ENCODE measurements at regions not wholly inside any gene's neighbourhood (a gene's known extent, or its start where the extent isn't known, plus 50 kb on each side); places are given as distances from the start of the nearest gene placed in this dataset.

DNA sequence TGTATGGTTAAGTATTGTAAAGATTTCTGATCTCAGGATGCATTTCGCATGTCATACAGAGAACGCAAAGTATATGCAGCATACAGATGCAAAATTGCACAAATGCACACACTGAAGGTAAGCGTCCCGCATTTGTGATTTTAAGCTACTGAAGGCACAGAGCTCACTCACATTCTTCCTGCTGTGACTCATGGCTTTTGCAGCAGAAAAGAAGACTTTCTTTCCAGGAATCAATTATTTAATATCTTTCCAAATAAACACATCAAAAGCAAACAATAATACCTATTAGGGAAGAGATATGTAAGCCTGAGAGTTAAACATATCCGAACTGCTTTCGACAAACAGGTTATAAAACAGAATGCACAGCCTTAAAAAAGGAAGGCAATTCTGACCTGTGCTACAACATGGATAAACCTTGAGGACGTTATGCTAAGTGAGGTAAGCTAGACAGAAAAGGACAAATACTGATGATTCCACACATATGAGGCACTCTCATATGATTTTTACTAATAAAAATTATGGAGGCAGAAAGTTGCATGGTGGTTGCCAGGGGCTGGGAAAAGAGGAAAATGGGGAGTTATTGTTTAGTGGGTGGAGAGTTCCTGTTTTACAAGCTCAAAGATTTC lies 109.0 kb downstream of the TFAP2A start:
- no peak for DNase-seq (ENCODE audit: low read depth in 2 of 2)

DNA sequence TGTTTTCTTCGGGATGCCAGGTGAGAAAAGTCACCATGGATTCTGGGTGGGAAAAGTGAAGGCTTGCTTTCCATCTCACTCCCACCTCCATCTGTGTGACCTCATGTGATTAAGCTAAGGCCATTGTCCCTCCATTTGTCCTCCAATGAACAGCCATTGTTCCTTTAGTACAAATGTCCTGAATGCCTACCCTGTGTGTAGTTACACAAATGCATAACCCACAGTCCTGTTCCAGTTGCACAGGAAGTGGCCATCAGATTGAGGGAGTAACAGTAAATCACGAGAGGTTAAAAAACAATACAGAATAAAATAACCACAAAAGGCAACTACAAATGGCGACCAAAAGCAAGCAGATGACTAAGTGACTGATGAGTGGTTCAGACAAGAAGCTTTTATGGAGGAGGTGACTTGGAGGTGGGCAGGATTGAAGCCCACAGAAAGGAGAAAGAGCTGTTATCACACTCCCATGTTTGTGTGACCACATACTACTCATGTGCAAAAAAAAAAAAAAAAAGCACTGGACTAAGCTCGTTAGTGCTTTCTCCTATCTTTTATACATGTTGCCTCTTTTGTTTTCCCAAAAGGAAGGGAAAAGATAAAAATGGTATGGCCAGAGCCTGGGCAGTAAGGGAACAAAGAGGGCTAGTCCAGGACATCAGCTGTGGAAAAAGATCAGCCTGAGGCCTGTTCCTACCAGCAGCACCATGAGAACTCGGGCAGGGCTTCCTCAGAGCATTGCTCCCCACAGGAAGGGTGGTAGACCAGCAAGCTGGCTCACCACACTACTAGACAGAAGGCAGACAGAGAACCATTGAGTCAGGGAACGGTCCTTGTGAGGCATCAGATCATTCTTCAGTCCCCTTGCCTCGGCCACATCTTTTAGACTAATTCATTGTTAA lies 111.0 kb downstream of the TFAP2A start:
- DNase-seq (ENCODE audit: low read depth in 2 of 2), result no peak

DNA sequence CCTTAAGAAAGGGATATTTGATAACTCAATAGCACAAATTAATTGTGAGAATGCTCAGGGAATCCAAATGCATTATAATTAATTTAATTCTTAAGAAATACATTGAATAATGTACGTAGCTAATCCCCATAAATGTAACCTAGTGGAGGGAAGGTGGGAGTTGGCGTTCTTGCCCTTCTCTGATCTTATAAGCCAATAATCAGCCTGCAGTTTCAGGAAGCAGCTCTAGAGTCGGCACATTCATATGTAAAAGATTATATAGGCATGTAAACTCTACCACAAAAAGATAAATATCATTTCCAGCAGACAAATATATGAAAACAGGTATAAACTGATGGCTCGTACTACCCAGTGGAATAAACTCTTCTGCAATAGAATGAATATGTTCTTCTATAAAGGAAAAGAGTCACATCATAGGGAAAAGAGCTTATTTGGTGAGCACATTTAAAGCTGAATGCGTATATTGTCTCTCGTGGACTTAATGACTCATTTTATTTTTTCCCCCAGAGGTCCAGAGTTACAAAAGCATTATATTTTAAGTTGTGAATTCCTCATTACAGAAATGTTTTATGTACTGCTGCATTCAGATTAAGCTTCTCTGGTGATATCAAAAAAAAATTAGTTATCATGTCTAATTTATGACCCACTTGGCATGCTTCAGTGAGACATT lies 112.2 kb downstream of the TFAP2A start:
- no peak for DNase-seq (ENCODE audit: low read depth in 2 of 2)

DNA sequence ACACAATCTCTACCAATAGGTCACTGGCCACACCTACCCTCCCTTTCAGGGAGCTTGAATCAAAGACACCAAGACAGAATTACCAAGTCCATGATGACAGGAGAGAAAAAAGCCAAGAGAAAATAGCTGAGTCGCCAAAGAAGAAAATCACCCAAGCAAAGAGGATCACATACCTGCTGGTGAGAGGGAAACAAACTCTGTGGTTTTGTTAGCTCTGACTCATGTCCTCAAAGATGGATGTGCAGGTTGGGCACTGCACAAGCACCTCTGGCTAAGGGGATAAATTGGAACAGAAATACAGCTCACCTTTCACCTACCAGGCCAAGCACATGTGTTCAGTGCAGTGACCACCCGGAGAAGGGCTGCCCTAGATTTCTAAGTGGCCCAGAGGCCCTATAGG lies 114.8 kb downstream of the TFAP2A start:
- no peak for DNase-seq (ENCODE audit: low read depth in 2 of 2)

- DNase-seq (ENCODE audit: low read depth in 2 of 2), result no peak
Measured at GRCh38 chr6:10297832-10298231, 117.0 kb downstream of the TFAP2A start.

GRCh38 chr6:10278746-10279145 lies 136.1 kb downstream of the TFAP2A start:
- no peak for DNase-seq (ENCODE audit: low read depth in 2 of 2)

DNA sequence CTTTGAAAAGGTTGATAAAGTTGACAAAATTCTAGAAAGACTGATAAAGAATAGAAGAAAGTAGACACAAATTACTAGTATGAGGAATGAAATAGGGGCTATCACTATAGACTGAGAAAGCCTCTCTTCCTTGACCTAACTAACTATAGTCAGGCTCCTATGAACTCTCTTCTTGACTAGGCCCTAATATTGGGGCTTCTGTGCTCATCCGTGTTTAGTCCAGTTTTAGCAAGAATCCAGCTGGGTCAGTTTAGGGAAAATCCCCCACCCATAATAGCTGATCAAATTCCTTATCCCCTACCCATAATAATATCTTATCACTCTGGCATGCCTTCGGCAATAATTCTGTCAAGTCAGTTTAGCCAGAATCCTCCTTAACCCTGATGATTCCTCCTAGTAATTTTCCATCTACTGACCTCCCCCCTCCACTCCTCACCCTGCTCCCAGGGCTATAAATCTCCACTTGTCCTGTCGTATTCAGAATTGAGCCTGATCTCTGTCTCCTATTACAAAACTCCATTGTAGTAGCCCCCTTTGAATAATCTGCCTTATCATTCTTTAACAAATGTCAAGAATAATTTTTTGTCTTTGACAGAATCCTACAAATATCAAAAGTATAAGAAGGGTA lies 138.1 kb downstream of the TFAP2A start:
- DNase-seq (ENCODE audit: low read depth in 2 of 2), result no peak

DNA sequence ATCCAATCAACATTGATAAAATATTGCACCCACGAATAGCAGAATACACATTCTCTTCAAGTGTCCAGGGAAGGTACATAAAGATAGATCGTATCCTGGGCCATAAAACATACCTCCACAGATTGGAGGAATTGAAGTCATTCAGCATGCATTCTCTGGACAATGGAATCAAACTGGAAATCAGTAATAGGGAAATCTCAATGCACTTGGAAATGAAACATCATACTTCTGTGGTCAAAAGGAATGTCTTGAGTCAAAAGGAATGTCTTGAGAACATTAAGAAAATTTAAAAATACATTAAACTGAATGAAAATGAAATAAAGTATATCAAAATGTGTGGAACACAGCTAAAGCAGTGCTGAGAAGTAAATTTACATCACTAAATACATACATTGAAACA lies 138.8 kb downstream of the TFAP2A start:
- DNase-seq (ENCODE audit: low read depth in 2 of 2), result no peak

DNA sequence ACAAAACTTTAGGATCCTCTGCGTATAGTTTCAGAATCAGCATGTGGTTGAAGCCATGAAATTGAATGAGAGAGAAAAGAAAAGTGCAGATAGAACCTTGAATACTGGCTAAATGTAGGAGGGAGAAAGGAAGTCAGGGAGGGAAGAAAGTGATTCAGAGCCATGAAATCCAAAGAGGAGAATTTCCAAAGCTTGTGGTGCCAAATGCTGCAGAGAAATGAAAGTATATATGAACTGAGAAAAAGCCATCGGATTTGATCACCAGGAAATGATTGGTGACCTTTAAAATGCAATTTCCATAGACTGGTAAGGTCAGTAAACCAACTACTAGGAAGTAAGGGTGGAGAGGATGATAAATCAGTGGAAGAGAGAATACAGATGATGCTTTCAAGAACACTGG lies 142.3 kb downstream of the TFAP2A start:
- DNase-seq (ENCODE audit: low read depth in 2 of 2), result no peak

DNA sequence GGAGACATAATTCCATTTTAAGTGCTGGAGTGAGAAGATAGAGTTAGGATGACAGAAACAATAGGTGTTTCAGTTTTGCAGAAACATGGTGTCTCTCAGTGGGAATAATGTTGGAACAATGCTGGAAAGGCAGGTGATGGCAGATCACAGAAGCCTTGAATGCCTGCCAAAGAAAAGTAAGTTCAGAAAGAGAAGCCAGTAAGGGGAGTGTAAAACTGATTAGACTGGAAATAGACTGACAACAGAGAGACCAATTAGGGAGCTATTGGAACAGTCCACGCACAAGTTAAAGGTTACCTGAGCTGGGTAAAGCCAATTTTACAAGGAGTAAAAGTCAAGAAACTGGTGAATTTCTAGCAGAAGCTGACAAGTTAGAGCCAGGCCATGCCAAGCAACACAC lies 142.9 kb downstream of the TFAP2A start:
- DNase-seq (ENCODE audit: low read depth in 2 of 2), result no peak

DNA sequence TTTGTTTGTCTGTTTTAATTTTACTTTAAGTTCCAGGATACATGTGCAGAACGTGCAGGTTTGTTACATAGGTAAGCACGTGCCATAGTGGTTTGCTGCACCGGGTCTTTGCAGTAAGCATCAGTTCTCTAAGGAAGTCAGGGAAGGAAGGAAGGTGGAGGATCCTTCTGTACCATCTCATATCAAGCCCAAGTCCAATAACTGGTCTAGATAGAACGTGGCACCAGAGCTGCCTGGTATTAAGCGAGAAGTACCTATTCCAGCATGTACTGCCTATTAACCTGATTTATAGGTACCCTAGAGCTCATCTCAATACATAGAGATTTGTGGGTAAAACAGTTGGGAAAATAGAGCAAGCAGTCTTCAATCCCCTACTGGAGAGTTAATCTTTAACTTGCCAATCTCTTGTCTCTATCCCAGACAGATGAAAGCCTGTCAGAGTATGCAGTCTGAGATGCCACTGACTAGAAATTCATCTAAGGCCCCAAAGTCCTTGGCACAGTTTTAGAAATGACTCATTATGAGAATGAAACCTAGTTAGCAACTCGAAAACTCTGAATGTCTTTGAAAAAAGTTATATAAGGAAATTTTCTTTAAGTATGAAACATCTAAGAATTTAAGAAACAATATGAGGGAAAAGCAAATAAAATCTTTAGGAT lies 144.9 kb downstream of the TFAP2A start:
- DNase-seq (ENCODE audit: low read depth in 2 of 2), result no peak

GRCh38 chr6:10268611-10269310 lies 146.1 kb downstream of the TFAP2A start:
- DNase-seq (ENCODE audit: low read depth in 2 of 2), result no peak

- no peak for DNase-seq (ENCODE audit: low read depth in 2 of 2)
Measured at GRCh38 chr6:10268111-10268510, 146.8 kb downstream of the TFAP2A start.

- no peak for DNase-seq (ENCODE audit: low read depth in 2 of 2)
Measured at GRCh38 chr6:10266462-10266861, 148.4 kb downstream of the TFAP2A start.

GRCh38 chr6:10266061-10266460 lies 148.8 kb downstream of the TFAP2A start:
- DNase-seq (ENCODE audit: low read depth in 2 of 2), result no peak

GRCh38 chr6:10262505-10262904 lies 152.4 kb downstream of the TFAP2A start:
- DNase-seq (ENCODE audit: low read depth in 2 of 2), result no peak

GRCh38 chr6:10259671-10260070 lies 155.2 kb downstream of the TFAP2A start:
- DNase-seq (ENCODE audit: low read depth in 2 of 2), result no peak

- DNase-seq (ENCODE audit: low read depth in 2 of 2), result no peak
Measured at GRCh38 chr6:10258341-10258740, 156.5 kb downstream of the TFAP2A start.

GRCh38 chr6:10256113-10256690 lies 158.7 kb downstream of the TFAP2A start:
- DNase-seq (ENCODE audit: low read depth in 2 of 2), result no peak

- no peak for DNase-seq (ENCODE audit: low read depth in 2 of 2)
Measured at GRCh38 chr6:10250655-10251220, 164.1 kb downstream of the TFAP2A start.

Data from activated CD4-positive, alpha-beta T cell treated with anti-CD3 and anti-CD28 coated beads for 24 hours (primary cell).